GM18951 (cell line): ENCODE measurements at regions not wholly inside any gene's neighbourhood (a gene's known extent, or its start where the extent isn't known, plus 50 kb on each side); places are given as distances from the start of the nearest gene placed in this dataset.

Source experiments
- POLR2A ChIP-seq: IDR thresholded peaks from 4 replicates; pipeline ENCODE4 v1.6.1; 2011; ENCODE audit warnings: mild to moderate bottlenecking; ENCODE audit not compliant: insufficient read length, insufficient read depth; ENCODE audit errors: extremely low read depth
- in situ Hi-C: fragments of 300-500 bp; cut with MboI; formaldehyde crosslinking; loops from one replicate; pipeline ENCODE4 v1.12.0; 2022; ENCODE audit warnings: low sequenced_read_pairs, mixed read lengths, inconsistent platforms; ENCODE audit not compliant: unreplicated experiment

GRCh38 chr6:140988780-140989179, 1143.9 kb upstream of the GJE1 start:
- in situ Hi-C loops: no loop called here

DNA sequence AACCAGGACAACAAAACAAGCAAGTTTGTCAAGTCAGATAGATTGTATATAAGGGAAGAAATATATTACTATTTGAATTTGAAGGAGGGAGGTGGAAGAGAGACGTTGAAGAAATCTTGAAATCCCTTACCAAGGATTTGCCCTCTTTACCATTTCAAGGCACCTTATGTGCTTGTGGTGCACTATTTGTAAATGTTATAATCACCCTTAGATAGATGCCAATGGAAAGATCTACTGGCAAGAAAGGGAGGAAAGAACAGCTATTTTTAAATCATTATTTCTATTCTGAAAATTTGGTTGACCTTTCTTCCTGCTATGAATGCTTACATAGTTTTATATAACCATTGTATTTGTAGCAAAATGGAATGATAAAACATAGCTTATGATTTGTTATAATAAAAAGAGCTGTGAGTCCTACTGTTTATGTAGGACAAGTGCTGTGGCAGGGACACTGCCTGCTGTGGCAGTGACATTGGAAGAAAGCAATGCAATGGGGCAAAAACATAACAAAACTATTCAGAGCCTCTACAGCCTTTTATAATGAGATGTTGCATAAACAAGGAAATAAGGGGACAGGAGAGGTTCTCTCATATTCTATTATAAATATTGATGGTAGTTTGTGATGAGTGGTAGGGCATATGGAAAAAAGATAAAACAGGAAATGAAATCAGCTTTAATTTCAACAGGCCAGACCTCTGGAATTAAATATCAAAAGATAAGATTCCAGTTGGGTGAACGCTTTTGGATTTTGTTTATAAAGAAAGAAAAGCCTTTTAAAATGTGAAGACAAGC, 1145.2 kb upstream of the GJE1 start:
- in situ Hi-C loops: no loop called here
- no peak for TF ChIP-seq POLR2A

More at GRCh38 chr6:140988780-140989179, 1143.9 kb upstream of the GJE1 start:
- no peak for TF ChIP-seq POLR2A

- TF ChIP-seq POLR2A: no peak
- in situ Hi-C loops: no loop called here
Observed at GRCh38 chr6:140985679-140986275, 1146.9 kb upstream of the GJE1 start.

GRCh38 chr6:140980265-140980887, 1152.3 kb upstream of the GJE1 start:
- TF ChIP-seq POLR2A: no peak
- in situ Hi-C loops: no loop called here

DNA sequence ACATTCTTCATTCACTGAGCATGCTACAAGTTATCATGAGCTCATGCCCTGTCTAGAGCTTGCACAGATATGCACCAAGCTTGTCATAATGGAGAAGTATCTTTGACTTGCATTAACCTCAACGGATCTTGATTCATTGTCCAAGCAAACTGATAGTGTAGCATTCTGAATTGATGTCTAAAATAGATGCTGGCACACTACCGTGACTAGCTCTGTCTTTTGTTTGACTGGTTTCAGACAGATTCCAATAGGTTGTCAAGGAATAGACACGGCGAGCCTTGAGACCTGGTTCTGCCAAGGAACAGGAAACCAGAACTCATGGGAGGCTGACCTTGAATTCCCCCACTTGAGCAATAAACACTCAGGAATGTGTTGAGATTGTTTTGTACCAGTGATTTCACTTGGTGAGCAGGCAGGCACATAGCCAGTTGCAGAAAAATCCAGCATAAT, 1153.1 kb upstream of the GJE1 start:
- TF ChIP-seq POLR2A: no peak
- in situ Hi-C loops: no loop called here

GRCh38 chr6:140977403-140977802, 1155.3 kb upstream of the GJE1 start:
- no peak for TF ChIP-seq POLR2A

GRCh38 chr6:140976806-140977205, 1155.9 kb upstream of the GJE1 start:
- in situ Hi-C loops: no loop called here
- TF ChIP-seq POLR2A: no peak

More at GRCh38 chr6:140977403-140977802, 1155.3 kb upstream of the GJE1 start:
- in situ Hi-C loops: no loop called here

DNA sequence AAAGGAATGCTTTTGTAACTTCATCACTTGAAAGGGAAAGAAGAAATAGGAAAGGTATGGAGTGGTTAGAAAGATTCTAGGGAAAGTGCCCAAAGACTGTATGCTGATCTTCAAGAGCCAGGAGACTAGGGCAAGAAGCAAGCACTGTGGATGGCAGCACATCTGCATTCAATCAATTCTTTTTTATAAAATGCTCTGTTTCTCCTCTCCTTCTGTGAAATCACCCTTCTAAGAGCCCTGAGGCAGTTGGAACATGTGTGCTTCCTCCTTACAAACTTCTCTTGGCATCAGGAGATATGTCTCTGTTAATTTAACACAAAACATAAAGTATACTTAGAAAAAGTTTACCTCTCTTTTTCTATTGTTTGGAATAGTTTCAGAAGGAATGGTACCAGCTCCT, 1162.2 kb upstream of the GJE1 start:
- no peak for TF ChIP-seq POLR2A
- in situ Hi-C loops: no loop called here

- TF ChIP-seq POLR2A: no peak
- in situ Hi-C loops: no loop called here
Observed at GRCh38 chr6:140968062-140968461, 1164.7 kb upstream of the GJE1 start.

GRCh38 chr6:140966676-140967075, 1166.0 kb upstream of the GJE1 start:
- in situ Hi-C loops: no loop called here

DNA sequence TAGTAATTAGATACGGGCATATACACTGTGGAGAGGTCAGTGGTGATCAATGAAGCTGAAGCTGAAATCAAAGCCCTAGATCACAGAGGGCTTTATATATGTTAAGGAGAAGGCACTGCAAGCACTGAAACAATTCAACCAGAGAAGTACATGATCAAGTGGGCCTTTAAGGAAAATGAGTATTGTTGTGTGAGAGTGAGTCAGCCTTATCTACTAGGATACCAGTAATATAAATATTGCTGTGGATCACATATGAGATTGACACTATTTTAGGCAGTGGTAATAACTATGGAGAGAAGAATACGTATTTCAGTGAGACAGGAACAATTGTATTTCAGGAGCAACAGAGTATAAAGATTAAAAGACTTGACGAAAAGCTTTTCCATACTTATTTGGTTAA, 1172.2 kb upstream of the GJE1 start:
- in situ Hi-C loops: no loop called here
- no peak for TF ChIP-seq POLR2A

More at GRCh38 chr6:140966676-140967075, 1166.0 kb upstream of the GJE1 start:
- no peak for TF ChIP-seq POLR2A

DNA sequence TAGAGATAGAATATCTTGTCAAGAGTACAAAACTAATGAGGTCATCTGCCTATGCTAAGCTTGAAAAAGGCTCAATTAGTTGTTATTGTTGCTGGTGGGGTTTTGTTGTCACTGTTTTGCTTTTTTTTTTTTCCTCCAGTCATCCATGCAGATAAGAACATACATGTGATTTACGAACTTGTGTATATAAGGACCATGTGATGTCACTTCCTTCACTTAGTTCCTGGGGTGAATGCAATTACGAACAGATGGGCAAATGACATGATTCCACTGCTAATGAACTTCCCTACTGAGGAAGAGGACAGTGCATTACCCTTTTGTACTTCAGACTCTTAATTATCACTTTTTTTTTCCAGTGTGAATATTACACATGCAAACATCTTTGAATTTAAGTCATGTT, 1175.3 kb upstream of the GJE1 start:
- no peak for TF ChIP-seq POLR2A
- in situ Hi-C loops: no loop called here

GRCh38 chr6:140956571-140957369, 1176.0 kb upstream of the GJE1 start:
- in situ Hi-C loops: no loop called here
- TF ChIP-seq POLR2A: no peak

GRCh38 chr6:140940251-140940925, 1192.3 kb upstream of the GJE1 start:
- in situ Hi-C loops: no loop called here
- TF ChIP-seq POLR2A: no peak
